Vagina (tissue), 2 donors: ENCODE measurements at regions not wholly inside any gene's neighbourhood (a gene's known extent, or its start where the extent isn't known, plus 50 kb on each side); places are given as distances from the start of the nearest gene placed in this dataset.

Experiments
- CTCF ChIP-seq, 3 experiments: fragments of 450-650 bp in 2 of 3; fragments of 200-600 bp in 1 of 3; sonication (generic) in 1 of 3; IDR thresholded peaks; one replicate each; pipeline ENCODE4 v1.5.1; 2017 to 2019; ENCODE audit warnings: antibody characterized with exemption in 3 of 3, mild to moderate bottlenecking in 2 of 3, moderate library complexity in 2 of 3
- POLR2A ChIP-seq, 2 donors: fragments of 450-650 bp; IDR thresholded peaks; one replicate each; pipeline ENCODE4 v1.6.1; 2017; ENCODE audit warnings: antibody characterized with exemption in 2 of 2, mild to moderate bottlenecking in 2 of 2, moderate library complexity in 2 of 2

- no peak for TF ChIP-seq POLR2A (IDR thresholded peaks at IDR 0.05)
- no peak for TF ChIP-seq CTCF (IDR thresholded peaks at IDR 0.05)
These were observed 740.5 kb upstream of the API5 start for GRCh38 chr11:42571131-42571877.
